Gastrocnemius medialis (tissue), 4 donors: ENCODE measurements at regions not wholly inside any gene's neighbourhood (a gene's known extent, or its start where the extent isn't known, plus 50 kb on each side); places are given as distances from the start of the nearest gene placed in this dataset.

ENCODE experiments used
- ATAC-seq, 2 donors: fragments of 150-250 bp; one replicate each; pipeline ENCODE4 v1.9.1; 2016
- DNase-seq, 2 donors: peaks; one replicate each; pipeline ENCODE4 v3.0.0-alpha.2; 2019
- H3K27ac ChIP-seq, 4 donors: fragments of 200-600 bp; sonication (generic); 1 replicate in 1 of 4; 2 replicates in 3 of 4; pipeline ENCODE4 v1.5.1; 2016 to 2018; ENCODE audit warnings: mild to moderate bottlenecking in 2 of 4, moderate library complexity in 1 of 4
- H3K27me3 ChIP-seq, 3 donors: fragments of 200-600 bp; sonication (generic) in 2 of 3; 1 replicate in 1 of 3; 2 replicates in 2 of 3; pipeline versions ENCODE4 v1.5.1 to v1.6.0; 2016 to 2019; ENCODE audit warnings: mild to moderate bottlenecking in 1 of 3, moderate library complexity in 1 of 3
- H3K36me3 ChIP-seq, 2 donors: fragments of 200-600 bp; sonication (generic) in 1 of 2; one replicate each; pipeline ENCODE4 v1.5.1; 2017 to 2018
- H3K4me1 ChIP-seq, 2 donors: fragments of 200-600 bp; sonication (generic) in 1 of 2; one replicate each; pipeline ENCODE4 v1.5.1; 2016 to 2017; ENCODE audit warnings: mild to moderate bottlenecking in 2 of 2
- H3K4me3 ChIP-seq, 4 donors: fragments of 200-600 bp; sonication (generic) in 3 of 4; 1 replicate in 1 of 4; 2 replicates in 3 of 4; pipeline ENCODE4 v1.5.1; 2016 to 2019; ENCODE audit warnings: mild to moderate bottlenecking in 2 of 4
- H3K9me3 ChIP-seq, 3 donors: fragments of 200-600 bp; sonication (generic) in 2 of 3; 1 replicate in 1 of 3; 2 replicates in 2 of 3; pipeline ENCODE4 v1.5.1; 2016 to 2019
- CTCF ChIP-seq, 5 experiments: fragments of 450-650 bp in 3 of 5; fragments of 200-600 bp in 2 of 5; sonication (generic) in 2 of 5; IDR thresholded peaks in 4 of 5; conservative IDR thresholded peaks in 1 of 5; 1 replicate in 4 of 5; 2 replicates in 1 of 5; pipeline ENCODE4 v1.5.1; 2016 to 2019; ENCODE audit warnings: antibody characterized with exemption in 5 of 5, mild to moderate bottlenecking in 3 of 5, moderate library complexity in 3 of 5
- POLR2A ChIP-seq, 2 donors: fragments of 450-650 bp; IDR thresholded peaks; one replicate each; pipeline ENCODE4 v1.6.1; 2017; ENCODE audit warnings: antibody characterized with exemption in 2 of 2, mild to moderate bottlenecking in 2 of 2, moderate library complexity in 2 of 2
- in situ Hi-C, 4 donors: fragments of 200-750 bp; cut with MboI; loops; one replicate each; pipeline versions ENCODE4 v1.15.0 to v1.8.0; 2017; ENCODE audit warnings: low sequenced_read_pairs in 4 of 4
- intact Hi-C: fragments of 100-400 bp; cut with DNase I; formaldehyde crosslinking; loops from one replicate; pipeline ENCODE4 v1.15.1; 2023; ENCODE audit warnings: low total_unique reads

GRCh38 chr20:22672191-22672590, 87.8 kb upstream of the FOXA2 start:
- peaks cover 0 to 5% (median 0%) of the 10 kb centered on the region in 3 donors for H3K27me3 ChIP-seq

GRCh38 chr20:22673467-22673866, 89.1 kb upstream of the FOXA2 start:
- no peak overlapping the region for H3K27ac ChIP-seq
- in situ Hi-C loops, result no loop called here
- no peak for TF ChIP-seq POLR2A (IDR thresholded peaks at IDR 0.05)
- TF ChIP-seq CTCF (IDR thresholded peaks at IDR 0.05 in 4 of 5, conservative IDR thresholded peaks at IDR 0.05 in 1 of 5), result no peak
- H3K4me3 ChIP-seq, result no peak overlapping the region
- no peaks in the 10 kb centered on the region for H3K4me1 ChIP-seq
- no peak for ATAC-seq
- intact Hi-C loops, result no loop called here
- no peak for DNase-seq
- peaks cover 0 to 5% (median 0%) of the 10 kb centered on the region in 3 donors for H3K27me3 ChIP-seq
- no peaks in the 10 kb centered on the region for H3K36me3 ChIP-seq
- H3K9me3 ChIP-seq, result peaks cover 0 to 4% (median 0%) of the 10 kb centered on the region in 3 donors

More at GRCh38 chr20:22672191-22672590, 87.8 kb upstream of the FOXA2 start:
- no peak for DNase-seq
- H3K4me3 ChIP-seq, result no peak overlapping the region
- H3K36me3 ChIP-seq, result no peaks in the 10 kb centered on the region
- peaks cover 0 to 4% (median 0%) of the 10 kb centered on the region in 3 donors for H3K9me3 ChIP-seq
- no peak overlapping the region for H3K27ac ChIP-seq
- H3K4me1 ChIP-seq, result no peaks in the 10 kb centered on the region
- intact Hi-C loops (no loop called here), in situ Hi-C loops (no loop called here)
- no peak for TF ChIP-seq POLR2A (IDR thresholded peaks at IDR 0.05)
- no peak for TF ChIP-seq CTCF (IDR thresholded peaks at IDR 0.05 in 4 of 5, conservative IDR thresholded peaks at IDR 0.05 in 1 of 5)
- no peak for ATAC-seq

GRCh38 chr20:22675341-22675740, 91.0 kb upstream of the FOXA2 start:
- Histone ChIP-seq H3K9me3 (peaks cover 0 to 4% (median 0%) of the 10 kb centered on the region in 3 donors), H3K27ac (no peak overlapping the region), H3K27me3 (peaks cover 0 to 8% (median 0%) of the 10 kb centered on the region in 3 donors), H3K4me1 (no peaks in the 10 kb centered on the region), H3K36me3 (no peaks in the 10 kb centered on the region), H3K4me3 (no peak overlapping the region)
- DNase-seq, result no peak
- intact Hi-C loops, result no loop called here
- in situ Hi-C loops, result loop anchor here in 3 of 4 donors (25.0 kb wide), 3 partner anchors 362 to 762 kb away; partner anchors contain the start of genes SSTR4 (in 3 of the 3), THBD (in 3 of the 3) and CSTL1 (in 1 of the 3)
- TF ChIP-seq CTCF (IDR thresholded peaks at IDR 0.05 in 4 of 5, conservative IDR thresholded peaks at IDR 0.05 in 1 of 5) (no peak), POLR2A (IDR thresholded peaks at IDR 0.05) (no peak)
- ATAC-seq, result no peak

GRCh38 chr20:22678678-22679077, 94.3 kb upstream of the FOXA2 start:
- H3K4me1 ChIP-seq, result no peaks in the 10 kb centered on the region
- ATAC-seq (no peak), DNase-seq (no peak)
- intact Hi-C loops (no loop called here), in situ Hi-C loops (loop anchor here in 3 of 4 donors (25.0 kb wide), 3 partner anchors 359 to 759 kb away; partner anchors contain the start of genes SSTR4 (in 3 of the 3), THBD (in 3 of the 3) and CSTL1 (in 1 of the 3))
- no peaks in the 10 kb centered on the region for H3K9me3 ChIP-seq
- TF ChIP-seq POLR2A (IDR thresholded peaks at IDR 0.05) (no peak), CTCF (IDR thresholded peaks at IDR 0.05 in 4 of 5, conservative IDR thresholded peaks at IDR 0.05 in 1 of 5) (no peak)
- H3K4me3 ChIP-seq, result no peak overlapping the region
- H3K27me3 ChIP-seq, result peaks cover 0 to 3% (median 0%) of the 10 kb centered on the region in 3 donors
- H3K27ac ChIP-seq, result no peak overlapping the region
- H3K36me3 ChIP-seq, result no peaks in the 10 kb centered on the region
